ENCODE measurements at regions not wholly inside any gene's neighbourhood (a gene's known extent, or its start where the extent isn't known, plus 50 kb on each side); places are given as distances from the start of the nearest gene placed in this dataset.

DNA sequence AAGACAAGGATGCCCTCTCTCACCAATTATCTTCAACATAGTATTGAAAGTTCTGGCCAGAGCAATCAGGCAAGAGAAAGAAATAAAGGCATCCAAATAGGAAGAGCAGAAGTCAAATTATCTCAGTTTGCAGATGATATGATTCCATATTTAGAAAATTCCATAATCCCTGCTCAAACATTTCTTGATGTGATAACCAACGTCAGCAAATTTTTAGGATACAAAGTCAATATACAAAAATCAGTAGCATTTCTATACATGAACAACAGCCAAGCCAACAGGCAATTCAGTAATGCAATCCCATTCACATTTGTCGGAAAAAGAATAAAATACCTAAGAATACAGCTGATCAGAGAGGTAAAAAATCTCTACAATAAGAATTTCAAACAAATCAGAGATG is 969.7 kb upstream of the USP15 start:
- no peak for ATAC-seq
- ChIA-PET POLR2A (no interaction called here), CTCF (no interaction called here)
- Mint-ChIP-seq H3K27me3 (ENCODE audit: low read depth) (peaks cover 4% of the 10 kb centered on the region), H3K4me1 (no peaks in the 10 kb centered on the region), H3K4me3 (no peak overlapping the region), H3K36me3 (peaks cover 67% of the 10 kb centered on the region), H3K9me3 (peaks cover 74% of the 10 kb centered on the region), H3K27ac (no peak overlapping the region)
- no peak for DNase-seq (ENCODE audit: low spot score)
- TF ChIP-seq ZNF317 (CRISPR knock-in tag; IDR thresholded peaks at IDR 0.05; ENCODE audit: borderline replicate concordance, low read depth) (no peak), JUN (CRISPR knock-in tag; IDR thresholded peaks at IDR 0.05) (no peak), ZNF138 (CRISPR knock-in tag; conservative IDR thresholded peaks at IDR 0.05) (no peak)

DNA sequence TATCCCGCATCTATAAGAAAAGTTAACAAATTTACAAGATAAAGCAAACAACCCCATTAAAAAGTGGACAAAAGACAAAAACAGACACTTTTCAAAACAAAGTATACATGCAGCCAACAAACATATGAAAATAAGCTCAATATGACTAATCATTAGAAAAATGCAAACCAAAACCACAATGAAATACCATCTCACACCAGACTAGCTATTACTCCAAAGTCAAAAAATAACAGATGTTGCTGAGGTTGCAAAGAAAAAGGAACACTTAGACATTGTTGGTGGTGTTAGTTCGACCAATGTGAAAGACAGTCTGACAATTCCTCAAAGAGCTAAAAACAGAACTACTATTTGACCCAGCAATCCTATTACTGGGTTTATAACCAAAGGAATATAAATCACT is 968.6 kb upstream of the USP15 start:
- POLR2A ChIA-PET: no interaction called here
- ATAC-seq: no peak
- H3K27ac Mint-ChIP-seq: no peak overlapping the region
- H3K9me3 Mint-ChIP-seq: peaks cover 75% of the 10 kb centered on the region
- CTCF ChIA-PET: no interaction called here
- H3K4me3 Mint-ChIP-seq: no peak overlapping the region
- no peaks in the 10 kb centered on the region for H3K4me1 Mint-ChIP-seq
- H3K36me3 Mint-ChIP-seq: peaks cover 59% of the 10 kb centered on the region
- DNase-seq (ENCODE audit: low spot score): no peak
- H3K27me3 Mint-ChIP-seq (ENCODE audit: low read depth): peaks cover 4% of the 10 kb centered on the region
- TF ChIP-seq TEAD4 (CRISPR knock-in tag; IDR thresholded peaks at IDR 0.05): no peak
- TF ChIP-seq NR3C1 (CRISPR knock-in tag; conservative IDR thresholded peaks at IDR 0.05; ENCODE audit: low read depth): no peak
- TF ChIP-seq, protein P1, sequence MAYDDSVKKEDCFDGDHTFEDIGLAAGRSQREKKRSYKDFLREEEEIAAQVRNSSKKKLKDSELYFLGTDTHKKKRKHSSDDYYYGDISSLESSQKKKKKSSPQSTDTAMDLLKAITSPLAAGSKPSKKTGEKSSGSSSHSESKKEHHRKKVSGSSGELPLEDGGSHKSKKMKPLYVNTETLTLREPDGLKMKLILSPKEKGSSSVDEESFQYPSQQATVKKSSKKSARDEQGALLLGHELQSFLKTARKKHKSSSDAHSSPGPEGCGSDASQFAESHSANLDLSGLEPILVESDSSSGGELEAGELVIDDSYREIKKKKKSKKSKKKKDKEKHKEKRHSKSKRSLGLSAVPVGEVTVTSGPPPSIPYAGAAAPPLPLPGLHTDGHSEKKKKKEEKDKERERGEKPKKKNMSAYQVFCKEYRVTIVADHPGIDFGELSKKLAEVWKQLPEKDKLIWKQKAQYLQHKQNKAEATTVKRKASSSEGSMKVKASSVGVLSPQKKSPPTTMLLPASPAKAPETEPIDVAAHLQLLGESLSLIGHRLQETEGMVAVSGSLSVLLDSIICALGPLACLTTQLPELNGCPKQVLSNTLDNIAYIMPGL (CRISPR knock-in tag; IDR thresholded peaks at IDR 0.05): no peak
- no peak for TF ChIP-seq ATF6 (CRISPR knock-in tag; IDR thresholded peaks at IDR 0.05)
- no peak for TF ChIP-seq ZNF263 (CRISPR knock-in tag; IDR thresholded peaks at IDR 0.05; ENCODE audit: low read depth)
- TF ChIP-seq ZNF121 (CRISPR knock-in tag; IDR thresholded peaks at IDR 0.05): no peak
- TF ChIP-seq ARID4B (CRISPR knock-in tag; IDR thresholded peaks at IDR 0.05; ENCODE audit: borderline replicate concordance): no peak
- TF ChIP-seq ZNF232 (CRISPR knock-in tag; IDR thresholded peaks at IDR 0.05): no peak
- TF ChIP-seq, protein P2, sequence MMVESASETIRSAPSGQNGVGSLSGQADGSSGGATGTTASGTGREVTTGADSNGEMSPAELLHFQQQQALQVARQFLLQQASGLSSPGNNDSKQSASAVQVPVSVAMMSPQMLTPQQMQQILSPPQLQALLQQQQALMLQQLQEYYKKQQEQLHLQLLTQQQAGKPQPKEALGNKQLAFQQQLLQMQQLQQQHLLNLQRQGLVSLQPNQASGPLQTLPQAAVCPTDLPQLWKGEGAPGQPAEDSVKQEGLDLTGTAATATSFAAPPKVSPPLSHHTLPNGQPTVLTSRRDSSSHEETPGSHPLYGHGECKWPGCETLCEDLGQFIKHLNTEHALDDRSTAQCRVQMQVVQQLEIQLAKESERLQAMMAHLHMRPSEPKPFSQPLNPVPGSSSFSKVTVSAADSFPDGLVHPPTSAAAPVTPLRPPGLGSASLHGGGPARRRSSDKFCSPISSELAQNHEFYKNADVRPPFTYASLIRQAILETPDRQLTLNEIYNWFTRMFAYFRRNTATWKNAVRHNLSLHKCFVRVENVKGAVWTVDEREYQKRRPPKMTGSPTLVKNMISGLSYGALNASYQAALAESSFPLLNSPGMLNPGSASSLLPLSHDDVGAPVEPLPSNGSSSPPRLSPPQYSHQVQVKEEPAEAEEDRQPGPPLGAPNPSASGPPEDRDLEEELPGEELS (CRISPR knock-in tag; IDR thresholded peaks at IDR 0.05): no peak
- no peak for TF ChIP-seq ZNF425 (CRISPR knock-in tag; conservative IDR thresholded peaks at IDR 0.05)
- TF ChIP-seq, protein P3, sequence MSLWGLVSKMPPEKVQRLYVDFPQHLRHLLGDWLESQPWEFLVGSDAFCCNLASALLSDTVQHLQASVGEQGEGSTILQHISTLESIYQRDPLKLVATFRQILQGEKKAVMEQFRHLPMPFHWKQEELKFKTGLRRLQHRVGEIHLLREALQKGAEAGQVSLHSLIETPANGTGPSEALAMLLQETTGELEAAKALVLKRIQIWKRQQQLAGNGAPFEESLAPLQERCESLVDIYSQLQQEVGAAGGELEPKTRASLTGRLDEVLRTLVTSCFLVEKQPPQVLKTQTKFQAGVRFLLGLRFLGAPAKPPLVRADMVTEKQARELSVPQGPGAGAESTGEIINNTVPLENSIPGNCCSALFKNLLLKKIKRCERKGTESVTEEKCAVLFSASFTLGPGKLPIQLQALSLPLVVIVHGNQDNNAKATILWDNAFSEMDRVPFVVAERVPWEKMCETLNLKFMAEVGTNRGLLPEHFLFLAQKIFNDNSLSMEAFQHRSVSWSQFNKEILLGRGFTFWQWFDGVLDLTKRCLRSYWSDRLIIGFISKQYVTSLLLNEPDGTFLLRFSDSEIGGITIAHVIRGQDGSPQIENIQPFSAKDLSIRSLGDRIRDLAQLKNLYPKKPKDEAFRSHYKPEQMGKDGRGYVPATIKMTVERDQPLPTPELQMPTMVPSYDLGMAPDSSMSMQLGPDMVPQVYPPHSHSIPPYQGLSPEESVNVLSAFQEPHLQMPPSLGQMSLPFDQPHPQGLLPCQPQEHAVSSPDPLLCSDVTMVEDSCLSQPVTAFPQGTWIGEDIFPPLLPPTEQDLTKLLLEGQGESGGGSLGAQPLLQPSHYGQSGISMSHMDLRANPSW (CRISPR knock-in tag; conservative IDR thresholded peaks at IDR 0.05; ENCODE audit: low read depth): no peak
- TF ChIP-seq PRDM15 (CRISPR knock-in tag; IDR thresholded peaks at IDR 0.05): no peak
